Neural progenitor cell (in vitro differentiated cells): ENCODE measurements at regions not wholly inside any gene's neighbourhood (a gene's known extent, or its start where the extent isn't known, plus 50 kb on each side); places are given as distances from the start of the nearest gene placed in this dataset.

ENCODE experiments used
- CTCF ChIP-seq: fragments of 200-600 bp; sonication (generic); IDR thresholded peaks from 2 replicates; pipeline ENCODE4 v1.5.1; 2017; ENCODE audit warnings: antibody characterized with exemption, mild to moderate bottlenecking
- EZH2 ChIP-seq: fragments of 200-600 bp; sonication (generic); IDR thresholded peaks from 2 replicates; pipeline ENCODE4 v1.6.1; 2017; ENCODE audit warnings: antibody characterized with exemption, mild to moderate bottlenecking, moderate library complexity
- EZH2phosphoT487 ChIP-seq: fragments of 200-600 bp; sonication (generic); IDR thresholded peaks from 2 replicates; pipeline ENCODE4 v1.6.1; 2017; ENCODE audit warnings: antibody characterized with exemption

- TF ChIP-seq CTCF (no peak), EZH2 (peak; percentile 79), EZH2phosphoT487 (no peak)
Measured at GRCh38 chr7:149692557-149692982, 80.8 kb downstream of the ZNF467 start.
